ENCODE measurements at regions not wholly inside any gene's neighbourhood (a gene's known extent, or its start where the extent isn't known, plus 50 kb on each side); places are given as distances from the start of the nearest gene placed in this dataset.

DNA sequence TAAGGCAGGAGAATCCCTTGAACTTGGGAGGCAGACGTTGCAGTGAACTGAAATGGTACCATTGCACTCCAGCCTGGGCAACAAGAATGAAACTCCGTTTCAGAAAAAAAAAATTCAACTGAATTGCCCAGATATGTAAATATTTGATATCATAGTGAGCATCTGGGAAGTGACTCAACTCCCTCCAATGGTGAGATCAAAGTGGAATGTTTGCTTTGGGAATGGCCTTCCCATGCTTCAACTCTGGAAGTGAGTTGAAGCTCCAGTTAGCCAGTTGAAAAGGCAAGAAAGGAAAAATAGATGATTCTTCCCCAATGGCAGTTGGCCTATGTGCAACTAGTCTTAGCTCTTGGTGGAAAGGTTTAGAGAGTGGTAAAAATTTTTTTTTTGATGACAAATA lies 131.6 kb upstream of the CMC1 start:
- TF ChIP-seq, protein P1, sequence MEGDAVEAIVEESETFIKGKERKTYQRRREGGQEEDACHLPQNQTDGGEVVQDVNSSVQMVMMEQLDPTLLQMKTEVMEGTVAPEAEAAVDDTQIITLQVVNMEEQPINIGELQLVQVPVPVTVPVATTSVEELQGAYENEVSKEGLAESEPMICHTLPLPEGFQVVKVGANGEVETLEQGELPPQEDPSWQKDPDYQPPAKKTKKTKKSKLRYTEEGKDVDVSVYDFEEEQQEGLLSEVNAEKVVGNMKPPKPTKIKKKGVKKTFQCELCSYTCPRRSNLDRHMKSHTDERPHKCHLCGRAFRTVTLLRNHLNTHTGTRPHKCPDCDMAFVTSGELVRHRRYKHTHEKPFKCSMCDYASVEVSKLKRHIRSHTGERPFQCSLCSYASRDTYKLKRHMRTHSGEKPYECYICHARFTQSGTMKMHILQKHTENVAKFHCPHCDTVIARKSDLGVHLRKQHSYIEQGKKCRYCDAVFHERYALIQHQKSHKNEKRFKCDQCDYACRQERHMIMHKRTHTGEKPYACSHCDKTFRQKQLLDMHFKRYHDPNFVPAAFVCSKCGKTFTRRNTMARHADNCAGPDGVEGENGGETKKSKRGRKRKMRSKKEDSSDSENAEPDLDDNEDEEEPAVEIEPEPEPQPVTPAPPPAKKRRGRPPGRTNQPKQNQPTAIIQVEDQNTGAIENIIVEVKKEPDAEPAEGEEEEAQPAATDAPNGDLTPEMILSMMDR (IDR thresholded peaks at IDR 0.05), result no peak

DNA sequence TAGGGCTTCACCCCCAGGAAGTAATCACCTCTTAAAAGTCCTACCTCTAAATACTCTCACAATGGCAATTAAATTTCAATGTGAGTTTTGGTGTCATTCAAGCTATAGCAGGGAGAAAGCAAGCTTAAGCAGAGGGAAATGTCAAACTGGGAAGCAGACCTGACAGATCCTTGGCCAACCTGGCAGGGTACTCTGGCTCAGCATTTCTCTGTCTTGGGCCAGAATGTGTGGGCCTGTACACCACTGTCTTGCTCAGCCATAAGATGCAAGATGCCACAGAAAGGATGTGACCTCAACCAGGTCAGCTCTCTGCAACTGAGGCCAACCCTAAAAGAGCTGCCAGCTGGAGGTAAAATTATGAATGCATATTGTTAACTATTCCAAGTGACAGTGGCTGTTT lies 130.6 kb upstream of the CMC1 start:
- Histone ChIP-seq H3K27ac (no peak overlapping the region), H3K4me3 (no peak overlapping the region), H3K4me1 (ENCODE audit: control insufficient read depth in 1 of 2, low read depth in 2 of 2) (no peaks in the 10 kb centered on the region), H3K36me3 (no peaks in the 10 kb centered on the region), H3K9me3 (no peaks in the 10 kb centered on the region), H3K27me3 (replicated peaks; ENCODE audit: insufficient read depth) (no peaks in the 10 kb centered on the region)
- TF ChIP-seq, protein P1 (IDR thresholded peaks at IDR 0.05), result no peak
- ATAC-seq (ENCODE audit: insufficient number of reproducible peaks, low FRiP score, low read depth) (no peak), DNase-seq (ENCODE audit: low spot score) (no peak)

More for the DNA sequence above, 131.6 kb upstream of the CMC1 start:
- H3K4me3 ChIP-seq, result no peak overlapping the region
- ATAC-seq (ENCODE audit: insufficient number of reproducible peaks, low FRiP score, low read depth) (no peak), DNase-seq (ENCODE audit: low spot score) (no peak)
- no peaks in the 10 kb centered on the region for H3K36me3 ChIP-seq
- H3K9me3 ChIP-seq, result no peaks in the 10 kb centered on the region
- no peaks in the 10 kb centered on the region for H3K27me3 ChIP-seq (replicated peaks; ENCODE audit: insufficient read depth)
- no peak overlapping the region for H3K27ac ChIP-seq
- no peaks in the 10 kb centered on the region for H3K4me1 ChIP-seq (ENCODE audit: control insufficient read depth in 1 of 2, low read depth in 2 of 2)

DNA sequence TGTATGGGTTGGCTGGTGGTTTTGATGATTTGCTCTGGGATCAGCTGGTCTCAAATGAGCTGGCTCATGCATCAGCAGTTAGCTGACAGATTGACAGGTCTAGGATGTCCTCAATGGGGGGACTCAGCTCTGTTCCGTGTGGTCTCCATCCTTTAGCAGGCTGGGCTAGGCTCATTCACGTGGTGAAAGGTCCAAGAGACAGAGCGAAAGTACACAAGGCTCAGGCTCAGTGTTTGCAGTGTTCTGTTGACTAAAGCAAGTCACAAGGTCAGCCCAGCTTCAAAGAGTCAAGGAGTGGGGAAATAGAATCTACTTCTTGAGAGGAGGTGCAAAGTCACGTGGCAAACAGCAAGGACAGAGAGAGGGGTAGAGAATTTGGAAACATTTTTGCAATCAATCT lies 126.5 kb upstream of the CMC1 start:
- TF ChIP-seq, protein P1 (IDR thresholded peaks at IDR 0.05), result no peak
- no peak overlapping the region for H3K27ac ChIP-seq

DNA sequence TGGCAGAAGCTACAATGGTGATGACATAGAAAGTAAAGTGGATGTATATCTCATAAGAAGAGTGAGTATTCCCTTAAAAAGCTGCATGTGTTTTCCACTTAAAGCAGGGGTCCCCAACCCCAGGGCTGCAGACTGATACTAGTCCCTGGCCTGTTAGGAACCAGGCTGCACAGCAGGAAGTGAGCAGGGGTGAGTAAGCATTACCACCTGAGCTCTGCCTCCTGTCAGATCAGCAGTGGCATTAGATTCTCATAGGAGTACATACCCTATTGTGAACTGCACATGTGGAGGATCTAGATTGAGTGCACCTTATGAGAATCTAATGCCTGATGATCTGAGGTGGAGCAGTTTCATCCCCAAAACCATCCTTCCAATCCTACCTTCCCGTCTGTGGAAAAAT lies 126.1 kb upstream of the CMC1 start:
- no peak for ATAC-seq (ENCODE audit: insufficient number of reproducible peaks, low FRiP score, low read depth)
- no peak overlapping the region for H3K27ac ChIP-seq

More for the DNA sequence above, 126.5 kb upstream of the CMC1 start:
- Histone ChIP-seq H3K4me3 (no peak overlapping the region), H3K27me3 (replicated peaks; ENCODE audit: insufficient read depth) (no peaks in the 10 kb centered on the region), H3K36me3 (no peaks in the 10 kb centered on the region), H3K4me1 (ENCODE audit: control insufficient read depth in 1 of 2, low read depth in 2 of 2) (no peaks in the 10 kb centered on the region), H3K9me3 (no peaks in the 10 kb centered on the region)
- ATAC-seq (ENCODE audit: insufficient number of reproducible peaks, low FRiP score, low read depth) (no peak), DNase-seq (ENCODE audit: low spot score) (no peak)

DNA sequence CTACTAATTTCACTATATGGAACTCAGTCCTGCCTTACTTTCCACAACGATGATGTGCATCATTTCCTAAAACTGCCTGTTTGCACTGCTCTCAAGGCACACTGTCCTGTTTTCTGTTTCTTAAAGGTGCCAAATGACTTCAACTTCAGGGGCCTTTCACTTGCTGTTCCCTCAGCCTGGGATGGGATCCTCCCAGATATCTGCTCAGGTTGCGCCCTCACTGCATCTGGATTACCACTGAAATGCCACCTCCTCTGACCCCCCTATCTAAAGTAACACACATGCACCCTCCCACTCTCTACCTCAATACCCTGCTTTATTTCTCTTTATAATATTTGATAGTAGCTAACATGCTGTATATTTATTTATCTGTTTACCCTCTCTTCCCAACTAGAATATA lies 123.8 kb upstream of the CMC1 start:
- peaks cover 5 to 6% of the 10 kb centered on the region in 2 donors for H3K4me1 ChIP-seq (ENCODE audit: control insufficient read depth in 1 of 2, low read depth in 2 of 2)
- H3K9me3 ChIP-seq, result no peaks in the 10 kb centered on the region
- ATAC-seq (ENCODE audit: insufficient number of reproducible peaks, low FRiP score, low read depth) (no peak), DNase-seq (ENCODE audit: low spot score) (no peak)
- TF ChIP-seq, protein P1 (IDR thresholded peaks at IDR 0.05), result no peak
- no peak overlapping the region for H3K27ac ChIP-seq
- H3K4me3 ChIP-seq, result no peak overlapping the region
- no peaks in the 10 kb centered on the region for H3K36me3 ChIP-seq
- no peaks in the 10 kb centered on the region for H3K27me3 ChIP-seq (replicated peaks; ENCODE audit: insufficient read depth)

More for the DNA sequence above, 126.1 kb upstream of the CMC1 start:
- no peak for DNase-seq (ENCODE audit: low spot score)
- Histone ChIP-seq H3K27me3 (replicated peaks; ENCODE audit: insufficient read depth) (no peaks in the 10 kb centered on the region), H3K4me1 (ENCODE audit: control insufficient read depth in 1 of 2, low read depth in 2 of 2) (no peaks in the 10 kb centered on the region), H3K36me3 (no peaks in the 10 kb centered on the region), H3K9me3 (no peaks in the 10 kb centered on the region), H3K4me3 (no peak overlapping the region)
- TF ChIP-seq, protein P1 (IDR thresholded peaks at IDR 0.05), result no peak
